ENCODE measurements at regions not wholly inside any gene's neighbourhood (a gene's known extent, or its start where the extent isn't known, plus 50 kb on each side); places are given as distances from the start of the nearest gene placed in this dataset.

GRCh38 chr3:178203165-178203564, 333.1 kb upstream of the KCNMB2 start:
- TF ChIP-seq REST (IDR thresholded peaks at IDR 0.05; ENCODE audit: insufficient read depth in 1 of 2, low read depth in 2 of 2, low read length in 2 of 2), result no peak
- TF ChIP-seq POLR2AphosphoS5 (IDR thresholded peaks at IDR 0.05; ENCODE audit: low read depth, low read length), result no peak
- no peak for TF ChIP-seq TAF1 (IDR thresholded peaks at IDR 0.05; ENCODE audit: borderline replicate concordance, insufficient read depth, low read length)
- no peak for TF ChIP-seq SIN3A (IDR thresholded peaks at IDR 0.05; ENCODE audit: borderline replicate concordance, insufficient read depth, low read length)
